ENCODE measurements at regions not wholly inside any gene's neighbourhood (a gene's known extent, or its start where the extent isn't known, plus 50 kb on each side); places are given as distances from the start of the nearest gene placed in this dataset.

- H3K9me3 ChIP-seq: no peaks in the 10 kb centered on the region
- H3K36me3 ChIP-seq: no peaks in the 10 kb centered on the region
- peaks cover 0 to 16% (median 6%) of the 10 kb centered on the region in 3 donors for H3K4me1 ChIP-seq
- 41 to 59% methylated on average over 2 of the region's 2 CpGs for WGBS, 2 donors
- no peak overlapping the region for H3K27ac ChIP-seq
- no peak for TF ChIP-seq CTCF (IDR thresholded peaks at IDR 0.05)
- TF ChIP-seq POLR2A (IDR thresholded peaks at IDR 0.05): no peak
- no peak overlapping the region for H3K4me3 ChIP-seq
- intact Hi-C loops (cut with DNase I): no loop called here
- no peaks in the 10 kb centered on the region for H3K27me3 ChIP-seq
- no peak for DNase-seq
Measured at GRCh38 chr7:86999750-87000149, 59.7 kb downstream of the ELAPOR2 start.

- WGBS, 2 donors: 67 to 80% methylated on average over 1 of the region's 1 CpG
- Histone ChIP-seq H3K27ac (no peak overlapping the region), H3K9me3 (no peaks in the 10 kb centered on the region), H3K4me1 (peaks cover 0 to 15% (median 3%) of the 10 kb centered on the region in 3 donors), H3K27me3 (no peaks in the 10 kb centered on the region), H3K36me3 (no peaks in the 10 kb centered on the region), H3K4me3 (no peak overlapping the region)
- no peak for DNase-seq
- intact Hi-C loops (cut with DNase I): no loop called here
- TF ChIP-seq POLR2A (IDR thresholded peaks at IDR 0.05) (no peak), CTCF (IDR thresholded peaks at IDR 0.05) (no peak)
Measured at GRCh38 chr7:86995814-86996213, 63.6 kb downstream of the ELAPOR2 start.

- no peak for DNase-seq
- Histone ChIP-seq H3K4me3 (no peak overlapping the region), H3K9me3 (no peaks in the 10 kb centered on the region), H3K4me1 (peaks cover 0 to 10% (median 0%) of the 10 kb centered on the region in 3 donors), H3K27me3 (no peaks in the 10 kb centered on the region), H3K27ac (no peak overlapping the region), H3K36me3 (no peaks in the 10 kb centered on the region)
- TF ChIP-seq CTCF (IDR thresholded peaks at IDR 0.05) (no peak), POLR2A (IDR thresholded peaks at IDR 0.05) (no peak)
- intact Hi-C loops (cut with DNase I): no loop called here
- WGBS, 2 donors: 78 to 83% methylated on average over 6 of the region's 6 CpGs
Measured at GRCh38 chr7:86995052-86995725, 64.3 kb downstream of the ELAPOR2 start.

- TF ChIP-seq CTCF (IDR thresholded peaks at IDR 0.05) (no peak), POLR2A (IDR thresholded peaks at IDR 0.05) (no peak)
- peaks cover 0 to 5% (median 0%) of the 10 kb centered on the region in 3 donors for H3K4me1 ChIP-seq
- intact Hi-C loops (cut with DNase I): no loop called here
- H3K27ac ChIP-seq: no peak overlapping the region
- no peak for DNase-seq
- H3K36me3 ChIP-seq: no peaks in the 10 kb centered on the region
- no peaks in the 10 kb centered on the region for H3K9me3 ChIP-seq
- no peaks in the 10 kb centered on the region for H3K27me3 ChIP-seq
- no peak overlapping the region for H3K4me3 ChIP-seq
Measured at GRCh38 chr7:86991771-86992191, 67.7 kb downstream of the ELAPOR2 start.

- no peak overlapping the region for H3K27ac ChIP-seq
- H3K27me3 ChIP-seq: no peaks in the 10 kb centered on the region
- H3K4me1 ChIP-seq: peaks cover 0 to 5% (median 0%) of the 10 kb centered on the region in 3 donors
- no peaks in the 10 kb centered on the region for H3K36me3 ChIP-seq
- intact Hi-C loops (cut with DNase I): no loop called here
- no peaks in the 10 kb centered on the region for H3K9me3 ChIP-seq
- DNase-seq: no peak
- no peak for TF ChIP-seq POLR2A (IDR thresholded peaks at IDR 0.05)
- TF ChIP-seq CTCF (IDR thresholded peaks at IDR 0.05): no peak
- H3K4me3 ChIP-seq: no peak overlapping the region
Measured at GRCh38 chr7:86991093-86991769, 68.2 kb downstream of the ELAPOR2 start.

Data from esophagus squamous epithelium (tissue), 5 donors.